Keratinocyte (primary cell): ENCODE measurements at regions not wholly inside any gene's neighbourhood (a gene's known extent, or its start where the extent isn't known, plus 50 kb on each side); places are given as distances from the start of the nearest gene placed in this dataset.

ENCODE experiments used
- EZH2 ChIP-seq: IDR thresholded peaks from one replicate; pipeline ENCODE4 v1.6.1; 2012; ENCODE audit warnings: inconsistent platforms, mild to moderate bottlenecking, low read length, moderate library complexity
- TF ChIP-seq, protein P1 (sequence below), 3 experiments: IDR thresholded peaks in 1 of 3; conservative IDR thresholded peaks in 1 of 3; optimal IDR thresholded peaks in 1 of 3; 2 replicates in 2 of 3; 3 replicates in 1 of 3; pipeline versions ENCODE3 to v1.5.1; 2011; ENCODE audit warnings: low read length in 3 of 3, mild to moderate bottlenecking in 3 of 3, moderate library complexity in 2 of 3, control low read depth in 1 of 3, inconsistent platforms in 1 of 3; ENCODE audit not compliant: insufficient read depth in 2 of 3; ENCODE audit errors: extremely low read depth in 1 of 3

DNA sequence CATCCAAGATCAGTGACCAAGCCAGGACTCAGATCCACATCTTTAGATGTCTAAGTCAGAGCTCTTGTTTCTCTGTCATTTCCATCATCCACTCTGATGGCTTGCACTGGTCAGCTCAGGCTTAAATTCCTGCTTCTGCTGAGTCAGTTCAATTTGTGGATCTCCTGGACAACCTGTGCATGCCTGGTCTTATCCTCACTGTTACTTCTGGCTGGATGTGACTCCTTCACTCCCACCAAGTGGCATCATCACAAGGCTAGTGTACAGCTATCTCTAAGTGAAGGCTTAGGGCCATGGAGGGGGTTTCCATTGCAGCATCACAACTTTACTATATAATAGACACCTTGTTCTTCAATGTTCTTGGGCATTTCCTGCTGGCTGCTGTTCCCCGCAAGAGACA is 102.9 kb downstream of the EMP1 start:
- TF ChIP-seq, protein P1, sequence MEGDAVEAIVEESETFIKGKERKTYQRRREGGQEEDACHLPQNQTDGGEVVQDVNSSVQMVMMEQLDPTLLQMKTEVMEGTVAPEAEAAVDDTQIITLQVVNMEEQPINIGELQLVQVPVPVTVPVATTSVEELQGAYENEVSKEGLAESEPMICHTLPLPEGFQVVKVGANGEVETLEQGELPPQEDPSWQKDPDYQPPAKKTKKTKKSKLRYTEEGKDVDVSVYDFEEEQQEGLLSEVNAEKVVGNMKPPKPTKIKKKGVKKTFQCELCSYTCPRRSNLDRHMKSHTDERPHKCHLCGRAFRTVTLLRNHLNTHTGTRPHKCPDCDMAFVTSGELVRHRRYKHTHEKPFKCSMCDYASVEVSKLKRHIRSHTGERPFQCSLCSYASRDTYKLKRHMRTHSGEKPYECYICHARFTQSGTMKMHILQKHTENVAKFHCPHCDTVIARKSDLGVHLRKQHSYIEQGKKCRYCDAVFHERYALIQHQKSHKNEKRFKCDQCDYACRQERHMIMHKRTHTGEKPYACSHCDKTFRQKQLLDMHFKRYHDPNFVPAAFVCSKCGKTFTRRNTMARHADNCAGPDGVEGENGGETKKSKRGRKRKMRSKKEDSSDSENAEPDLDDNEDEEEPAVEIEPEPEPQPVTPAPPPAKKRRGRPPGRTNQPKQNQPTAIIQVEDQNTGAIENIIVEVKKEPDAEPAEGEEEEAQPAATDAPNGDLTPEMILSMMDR (optimal IDR thresholded peaks at IDR 0.05 in 1 of 3, IDR thresholded peaks at IDR 0.05 in 1 of 3, conservative IDR thresholded peaks at IDR 0.05 in 1 of 3; ENCODE audit: extremely low read depth in 1 of 3, insufficient read depth in 2 of 3, low read length in 3 of 3): no peak
- TF ChIP-seq EZH2: no peak
